ENCODE measurements at regions not wholly inside any gene's neighbourhood (a gene's known extent, or its start where the extent isn't known, plus 50 kb on each side); places are given as distances from the start of the nearest gene placed in this dataset.

DNA sequence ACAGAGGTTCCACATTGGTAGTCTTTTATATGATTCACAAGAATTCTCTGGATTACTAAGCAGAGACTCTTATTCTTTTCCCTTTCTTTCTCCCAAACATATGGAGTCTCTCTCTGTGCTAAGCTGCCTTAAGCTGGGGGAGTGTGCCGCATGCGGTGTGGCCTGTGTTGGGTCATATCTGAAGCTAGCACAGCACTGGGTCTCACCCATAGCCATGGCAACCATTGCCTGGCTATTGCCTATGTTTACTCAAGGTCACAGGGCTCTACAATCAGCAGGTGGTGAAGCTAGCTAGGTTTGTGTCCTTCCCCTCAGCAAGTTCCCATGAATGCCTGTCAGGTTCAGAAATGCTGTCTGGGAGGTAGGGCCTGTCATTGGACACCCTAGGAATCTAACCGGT lies 73.6 kb upstream of the ZRANB2 start:
- TF ChIP-seq POLR2AphosphoS5 (IDR thresholded peaks at IDR 0.05; ENCODE audit: control insufficient read depth, insufficient read depth, low read depth, low read length), result no peak
- TF ChIP-seq FOXM1 (IDR thresholded peaks at IDR 0.05; ENCODE audit: low read depth), result no peak
- no peak for TF ChIP-seq FOXM1 (CRISPR knock-in tag; IDR thresholded peaks at IDR 0.05; ENCODE audit: low read depth)
- TF ChIP-seq, protein P1, sequence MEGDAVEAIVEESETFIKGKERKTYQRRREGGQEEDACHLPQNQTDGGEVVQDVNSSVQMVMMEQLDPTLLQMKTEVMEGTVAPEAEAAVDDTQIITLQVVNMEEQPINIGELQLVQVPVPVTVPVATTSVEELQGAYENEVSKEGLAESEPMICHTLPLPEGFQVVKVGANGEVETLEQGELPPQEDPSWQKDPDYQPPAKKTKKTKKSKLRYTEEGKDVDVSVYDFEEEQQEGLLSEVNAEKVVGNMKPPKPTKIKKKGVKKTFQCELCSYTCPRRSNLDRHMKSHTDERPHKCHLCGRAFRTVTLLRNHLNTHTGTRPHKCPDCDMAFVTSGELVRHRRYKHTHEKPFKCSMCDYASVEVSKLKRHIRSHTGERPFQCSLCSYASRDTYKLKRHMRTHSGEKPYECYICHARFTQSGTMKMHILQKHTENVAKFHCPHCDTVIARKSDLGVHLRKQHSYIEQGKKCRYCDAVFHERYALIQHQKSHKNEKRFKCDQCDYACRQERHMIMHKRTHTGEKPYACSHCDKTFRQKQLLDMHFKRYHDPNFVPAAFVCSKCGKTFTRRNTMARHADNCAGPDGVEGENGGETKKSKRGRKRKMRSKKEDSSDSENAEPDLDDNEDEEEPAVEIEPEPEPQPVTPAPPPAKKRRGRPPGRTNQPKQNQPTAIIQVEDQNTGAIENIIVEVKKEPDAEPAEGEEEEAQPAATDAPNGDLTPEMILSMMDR (IDR thresholded peaks at IDR 0.05 in 2 of 3, conservative IDR thresholded peaks at IDR 0.05 in 1 of 3; ENCODE audit: insufficient read depth in 2 of 3, low read depth in 1 of 3, low read length in 3 of 3), result no peak
- no peak for TF ChIP-seq HIVEP1 (CRISPR knock-in tag; IDR thresholded peaks at IDR 0.05)
- TF ChIP-seq, protein P2, sequence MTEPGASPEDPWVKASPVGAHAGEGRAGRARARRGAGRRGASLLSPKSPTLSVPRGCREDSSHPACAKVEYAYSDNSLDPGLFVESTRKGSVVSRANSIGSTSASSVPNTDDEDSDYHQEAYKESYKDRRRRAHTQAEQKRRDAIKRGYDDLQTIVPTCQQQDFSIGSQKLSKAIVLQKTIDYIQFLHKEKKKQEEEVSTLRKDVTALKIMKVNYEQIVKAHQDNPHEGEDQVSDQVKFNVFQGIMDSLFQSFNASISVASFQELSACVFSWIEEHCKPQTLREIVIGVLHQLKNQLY (CRISPR knock-in tag; conservative IDR thresholded peaks at IDR 0.05), result no peak
- TF ChIP-seq NONO (IDR thresholded peaks at IDR 0.05; ENCODE audit: low read depth in 2 of 2, low read length in 1 of 2), result no peak
- TF ChIP-seq HNRNPL (IDR thresholded peaks at IDR 0.05; ENCODE audit: low read depth, low read length), result no peak
